Mesothelial cell of epicardium (in vitro differentiated cells): ENCODE measurements at regions not wholly inside any gene's neighbourhood (a gene's known extent, or its start where the extent isn't known, plus 50 kb on each side); places are given as distances from the start of the nearest gene placed in this dataset.

Experiments
- DNase-seq, 2 experiments: peaks; one replicate each; pipeline ENCODE4 v3.0.0; 2021; ENCODE audit warnings: low spot score in 2 of 2; ENCODE audit not compliant: unreplicated experiment in 2 of 2
- H3K27ac Mint-ChIP-seq: 2 replicates; pipeline ENCODE4 v1.8.0; 2021; ENCODE audit warnings: mixed read lengths
- H3K27me3 Mint-ChIP-seq: 2 replicates; pipeline ENCODE4 v1.8.0; 2021; ENCODE audit warnings: low read depth, mixed read lengths
- H3K36me3 Mint-ChIP-seq: 2 replicates; pipeline ENCODE4 v1.8.0; 2021; ENCODE audit warnings: mixed read lengths
- H3K4me1 Mint-ChIP-seq: 2 replicates; pipeline ENCODE4 v1.8.0; 2021; ENCODE audit warnings: mixed read lengths
- H3K4me3 Mint-ChIP-seq: 2 replicates; pipeline ENCODE4 v1.8.0; 2021; ENCODE audit warnings: mild to moderate bottlenecking, moderate library complexity, mixed read lengths
- H3K9me3 Mint-ChIP-seq: 2 replicates; pipeline ENCODE4 v1.8.0; 2021; ENCODE audit warnings: mixed read lengths
- CTCF ChIP-seq: fragments of 200-600 bp; sonication (generic); IDR thresholded peaks from one replicate; pipeline ENCODE4 v1.5.0; 2021; ENCODE audit warnings: antibody characterized with exemption; ENCODE audit not compliant: unreplicated experiment

DNA sequence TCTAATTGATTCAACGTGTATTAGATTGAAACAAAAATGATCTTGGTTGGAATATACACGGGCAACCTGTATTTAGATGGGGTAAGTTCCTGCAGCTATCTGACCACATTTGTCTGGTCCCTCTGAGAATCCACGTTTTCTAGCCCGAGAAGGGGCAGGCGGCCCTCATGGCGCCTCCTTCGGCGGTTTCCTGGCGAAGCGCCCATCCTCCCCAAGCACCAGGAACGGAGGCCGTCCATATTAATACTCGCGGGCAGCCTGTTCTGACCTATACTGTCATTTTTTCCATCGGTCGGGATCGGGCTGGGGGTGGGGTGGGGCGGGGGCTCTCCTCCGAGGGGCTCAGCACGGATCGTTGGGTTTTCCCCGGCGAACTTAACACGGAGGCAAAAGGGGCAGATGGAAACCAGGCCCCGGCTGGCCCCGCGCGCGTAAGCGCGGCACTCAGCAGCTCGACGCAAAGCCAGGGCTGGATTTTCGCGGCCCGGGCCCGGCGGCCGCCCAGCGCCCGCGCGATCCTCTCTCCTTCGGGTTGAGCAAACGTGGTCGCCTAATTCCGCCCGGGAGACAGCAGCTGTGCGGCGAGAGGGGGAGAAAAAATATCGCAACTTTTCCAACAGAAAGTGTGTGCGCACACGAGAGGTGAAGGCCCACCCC, 77.2 kb upstream of the BCOR start:
- peak in 1 of 2 experiments; percentile 67 for DNase-seq
- peak overlapping the region; percentile 70 for H3K4me3 Mint-ChIP-seq
- peaks cover 36% of the 10 kb centered on the region for H3K4me1 Mint-ChIP-seq
- H3K9me3 Mint-ChIP-seq: peaks cover 9% of the 10 kb centered on the region
- H3K27ac Mint-ChIP-seq: peak overlapping the region; percentile 98
- H3K36me3 Mint-ChIP-seq: no peaks in the 10 kb centered on the region
- no peak for TF ChIP-seq CTCF
- H3K27me3 Mint-ChIP-seq: no peaks in the 10 kb centered on the region

- Mint-ChIP-seq H3K4me3 (peak overlapping the region; percentile 62), H3K27me3 (no peaks in the 10 kb centered on the region), H3K36me3 (no peaks in the 10 kb centered on the region), H3K27ac (peak overlapping the region; percentile 98), H3K4me1 (peaks cover 41% of the 10 kb centered on the region), H3K9me3 (peaks cover 5% of the 10 kb centered on the region)
- no peak for TF ChIP-seq CTCF
- DNase-seq: no peak
Measured at GRCh38 chrX:40174001-40174853, 76.5 kb upstream of the BCOR start.

DNA sequence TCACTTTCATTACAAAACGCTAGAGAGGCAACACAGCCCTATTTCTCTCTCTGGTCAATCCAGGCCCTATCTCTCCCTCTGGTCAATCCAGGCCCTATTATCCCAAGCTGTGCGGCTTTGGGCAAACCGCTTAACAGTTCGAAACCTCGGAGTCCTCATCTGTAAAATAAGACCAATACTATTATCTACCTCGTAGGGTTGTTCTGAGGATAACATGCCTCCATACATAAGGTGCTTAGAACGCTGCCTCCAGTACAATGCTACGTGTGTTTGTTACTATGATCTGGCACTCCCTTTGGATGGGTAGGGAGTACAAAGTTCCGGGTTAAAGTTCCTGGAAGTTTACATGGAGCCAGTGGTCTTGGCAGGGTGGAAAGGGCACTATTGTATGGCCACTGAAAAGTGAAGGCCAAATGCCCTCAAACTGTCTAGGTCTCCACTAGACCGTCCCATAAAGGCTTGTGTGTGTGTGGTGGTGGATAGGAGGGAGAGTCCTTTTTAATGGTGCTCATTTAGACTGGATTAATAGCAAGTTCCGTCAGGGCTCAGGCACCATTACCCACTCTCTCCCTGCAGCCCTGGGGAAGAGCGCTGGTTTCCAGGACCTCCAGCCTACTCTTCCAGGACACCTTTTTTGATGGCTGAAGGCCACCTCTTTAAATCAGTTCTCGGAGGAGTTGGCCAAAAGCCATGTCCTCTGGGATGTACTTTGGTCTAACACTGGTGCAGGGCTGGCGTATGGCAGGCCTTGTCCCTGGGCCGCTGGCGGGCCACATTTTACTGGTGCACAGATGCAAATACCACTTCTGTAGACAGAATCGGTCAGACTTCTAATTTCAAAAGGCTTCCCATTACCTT, 75.6 kb upstream of the BCOR start:
- peaks cover 4% of the 10 kb centered on the region for H3K9me3 Mint-ChIP-seq
- H3K4me3 Mint-ChIP-seq: peak overlapping the region; percentile 54
- H3K27me3 Mint-ChIP-seq: no peaks in the 10 kb centered on the region
- no peaks in the 10 kb centered on the region for H3K36me3 Mint-ChIP-seq
- no peak for DNase-seq
- H3K4me1 Mint-ChIP-seq: peaks cover 44% of the 10 kb centered on the region
- no peak for TF ChIP-seq CTCF
- peak overlapping the region; percentile 98 for H3K27ac Mint-ChIP-seq

GRCh38 chrX:40172401-40173142, 74.8 kb upstream of the BCOR start:
- Mint-ChIP-seq H3K36me3 (no peaks in the 10 kb centered on the region), H3K27me3 (no peaks in the 10 kb centered on the region), H3K27ac (peak overlapping the region; percentile 98), H3K9me3 (no peaks in the 10 kb centered on the region), H3K4me3 (peak overlapping the region; percentile 68), H3K4me1 (peaks cover 52% of the 10 kb centered on the region)
- TF ChIP-seq CTCF: no peak
- peak in 1 of 2 experiments; percentile 54 for DNase-seq
